HepG2 (cell line): ENCODE measurements at regions not wholly inside any gene's neighbourhood (a gene's known extent, or its start where the extent isn't known, plus 50 kb on each side); places are given as distances from the start of the nearest gene placed in this dataset.

Experiments
- ATAC-seq: fragments of 200-7000 bp; cut with Tn5 transposase; 3 replicates; pipeline ENCODE4 v1.9.1; 2020; ENCODE audit warnings: mild to moderate bottlenecking, moderate library complexity
- BruUV-seq: library from RNA; stranded (reverse); fragments of 400-500 nt; replicated peaks from 2 replicates; lab custom pipeline; 2021; lab: Mats Ljungman, UMichigan
- CTCF ChIA-PET: fragments of 300-600 bp; formaldehyde crosslinking; extraction: SDS; loops from one replicate; lab custom pipeline; 2021; ENCODE audit warnings: low total read pairs, inconsistent platforms, low intra/inter-chr PET ratio; lab: Yijun Ruan, JAX
- POLR2A ChIA-PET: fragments of 350-600 bp; sonication (Branson Sonifier 250); formaldehyde crosslinking; loops from one replicate; lab custom pipeline; 2020; ENCODE audit warnings: antibody characterized with exemption, inconsistent platforms; lab: Yijun Ruan, JAX
- DNase-seq: peaks from one replicate; pipeline ENCODE4 v3.0.0-alpha.2; 2015; ENCODE audit warnings: low spot score
- FAIRE-seq: peaks from 3 replicates; lab custom pipeline; 2011; peaks lifted over from hg19 to GRCh38; lab: Jason Lieb, UNC
- H2AFZ ChIP-seq: one replicate; pipeline ENCODE4 v1.6.1; 2011; ENCODE audit warnings: low read length, inconsistent platforms
- H3K27ac ChIP-seq: fragments of 300-600 bp; 3 replicates; pipeline ENCODE4 v1.8.0; 2011; ENCODE audit warnings: mixed run types, mild to moderate bottlenecking, mixed read lengths, low read length, inconsistent platforms; ENCODE audit not compliant: insufficient read depth; ENCODE audit errors: extremely low read length
- H3K27me3 ChIP-seq, 2 experiments: fragments of 200-600 bp in 1 of 2; 2 replicates in 1 of 2; 3 replicates in 1 of 2; pipeline versions ENCODE4 v1.6.0 to v1.8.0; 2011; ENCODE audit warnings: low read length in 2 of 2, mild to moderate bottlenecking in 2 of 2, moderate library complexity in 2 of 2, inconsistent platforms in 1 of 2; ENCODE audit not compliant: insufficient read depth in 2 of 2, control insufficient read depth in 1 of 2
- H3K36me3 ChIP-seq, 2 experiments: fragments of 200-600 bp in 1 of 2; replicated peaks in 1 of 2; 2 replicates in 1 of 2; 3 replicates in 1 of 2; pipeline versions ENCODE4 v1.5.1 to v1.8.0; 2011; ENCODE audit warnings: low read length in 2 of 2, inconsistent platforms in 1 of 2; ENCODE audit not compliant: insufficient read depth in 2 of 2, control insufficient read depth in 1 of 2
- H3K4me1 ChIP-seq: 2 replicates; pipeline ENCODE4 v1.5.1; 2012; ENCODE audit warnings: low read length, inconsistent platforms; ENCODE audit not compliant: insufficient read depth
- H3K4me2 ChIP-seq: 2 replicates; pipeline ENCODE4 v1.6.0; 2011; ENCODE audit warnings: low read depth, low read length, inconsistent platforms
- H3K4me3 ChIP-seq, 3 experiments: fragments of 200-600 bp in 1 of 3; sonication (generic), shearing (Covaris generic) in 1 of 3; replicated peaks in 1 of 3; 2 replicates each; pipeline ENCODE4 v1.5.1; 2011 to 2016; ENCODE audit warnings: low read length in 3 of 3, inconsistent platforms in 2 of 3, low read depth in 2 of 3, mild to moderate bottlenecking in 2 of 3, control low read depth in 1 of 3, mixed read lengths in 1 of 3; ENCODE audit not compliant: insufficient read depth in 1 of 3
- H3K79me2 ChIP-seq: one replicate; pipeline ENCODE4 v1.6.1; 2011; ENCODE audit warnings: low read length, inconsistent platforms; ENCODE audit not compliant: insufficient read depth
- H3K9ac ChIP-seq: 2 replicates; pipeline ENCODE4 v1.6.0; 2011; ENCODE audit warnings: mild to moderate bottlenecking, low read depth, low read length, inconsistent platforms; ENCODE audit not compliant: insufficient read depth
- H3K9me3 ChIP-seq: 2 replicates; pipeline ENCODE4 v1.5.1; 2012; ENCODE audit warnings: mild to moderate bottlenecking, low read length
- H4K20me1 ChIP-seq: 2 replicates; pipeline ENCODE4 v1.6.0; 2011; ENCODE audit warnings: inconsistent platforms, mild to moderate bottlenecking, low read length, moderate library complexity; ENCODE audit not compliant: insufficient read depth
- FOSL2 ChIP-seq: sonication (generic); formaldehyde crosslinking; IDR thresholded peaks from 2 replicates; pipeline ENCODE4 v1.4.0; 2020; ENCODE audit warnings: missing genetic modification reagents
- FOXP1 ChIP-seq, 2 experiments: fragments of 450-650 bp in 1 of 2; IDR thresholded peaks; 2 replicates each; pipeline ENCODE4 v1.6.1; 2017 to 2018; ENCODE audit warnings: antibody characterized with exemption in 1 of 2
- GLMP ChIP-seq: sonication (generic); formaldehyde crosslinking; IDR thresholded peaks from 2 replicates; pipeline ENCODE4 v1.9.0; 2021; ENCODE audit warnings: missing genetic modification reagents, mild to moderate bottlenecking, borderline replicate concordance
- IKZF1 ChIP-seq: fragments of 450-650 bp; IDR thresholded peaks from 2 replicates; pipeline ENCODE4 v1.7.1; 2016
- ISX ChIP-seq: sonication (generic); formaldehyde crosslinking; conservative IDR thresholded peaks from 2 replicates; pipeline ENCODE4 v1.5.0; 2020; ENCODE audit warnings: missing genetic modification reagents
- JARID2 ChIP-seq: sonication (generic); formaldehyde crosslinking; IDR thresholded peaks from 2 replicates; pipeline ENCODE4 v1.8.1; 2023; ENCODE audit warnings: missing genetic modification reagents, inconsistent platforms; ENCODE audit not compliant: insufficient replicate concordance
- RORA ChIP-seq: sonication (generic); formaldehyde crosslinking; IDR thresholded peaks from 2 replicates; pipeline ENCODE4 v1.5.0; 2020; ENCODE audit warnings: mild to moderate bottlenecking, missing genetic modification reagents, moderate library complexity
- SNAPC2 ChIP-seq: sonication (generic); formaldehyde crosslinking; IDR thresholded peaks from 2 replicates; pipeline ENCODE4 v1.8.1; 2022; ENCODE audit warnings: mild to moderate bottlenecking, missing genetic modification reagents
- ZBTB8A ChIP-seq: sonication (generic); formaldehyde crosslinking; IDR thresholded peaks from 2 replicates; pipeline ENCODE4 v1.4.0; 2020; ENCODE audit warnings: mild to moderate bottlenecking, low read depth, missing genetic modification reagents, borderline replicate concordance
- ZNF234 ChIP-seq: sonication (generic); formaldehyde crosslinking; conservative IDR thresholded peaks from 2 replicates; pipeline ENCODE4 v1.5.1; 2020; ENCODE audit warnings: mild to moderate bottlenecking, missing genetic modification reagents
- ZNF607 ChIP-seq: sonication (generic); formaldehyde crosslinking; IDR thresholded peaks from 2 replicates; pipeline ENCODE4 v1.5.1; 2020; ENCODE audit warnings: missing genetic modification reagents, mild to moderate bottlenecking, borderline replicate concordance
- ZSCAN25 ChIP-seq: sonication (generic); formaldehyde crosslinking; IDR thresholded peaks from 2 replicates; pipeline ENCODE4 v1.8.0; 2022; ENCODE audit warnings: mild to moderate bottlenecking, missing genetic modification reagents
- WGBS: methylation state at CpG from one replicate; pipeline ENCODE4 v1.1.6; 2017; ENCODE audit warnings: low lambda C conversion rate; 5-methylcytosine and 5-hydroxymethylcytosine counted together
- in situ Hi-C: cut with HindIII; loops from 2 replicates; pipeline ENCODE4 v1.10.0; 2017; ENCODE audit warnings: low pct_unique_long_range_greater_than_20kb; ENCODE audit not compliant: extremely low pct_ligation_motif_present
- intact Hi-C: fragments of 100-400 bp; cut with micrococcal nuclease; formaldehyde crosslinking; loops from one replicate; pipeline ENCODE4 v1.10.0; 2022; ENCODE audit not compliant: unreplicated experiment
- TF ChIP-seq, protein P1 (sequence below): IDR thresholded peaks from 2 replicates; pipeline ENCODE4 v1.6.1; 2016; ENCODE audit warnings: low read depth, missing genetic modification reagents, missing compliant biosample characterization
- TF ChIP-seq, protein P2 (sequence below): sonication (generic); formaldehyde crosslinking; IDR thresholded peaks from 2 replicates; pipeline ENCODE4 v1.8.1; 2022; ENCODE audit warnings: low read depth, mild to moderate bottlenecking, missing genetic modification reagents

DNA sequence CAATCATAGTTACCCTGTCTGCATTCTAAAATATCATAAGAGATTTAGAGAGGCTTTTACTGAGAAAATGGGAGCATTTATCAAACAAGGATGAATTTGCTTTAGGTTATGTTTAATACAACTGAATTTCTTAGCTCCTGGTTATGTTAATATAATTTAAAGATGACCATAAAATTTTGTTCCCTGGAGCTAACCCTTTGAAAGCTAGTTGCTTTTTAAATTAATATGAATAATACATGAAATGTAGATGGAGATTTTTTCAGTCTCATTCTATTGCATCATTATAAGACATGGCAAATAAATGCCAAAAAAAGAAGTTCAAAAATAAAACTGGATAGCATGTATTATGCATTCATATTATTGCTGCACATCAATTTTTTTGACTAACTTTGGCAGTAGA is 344.1 kb upstream of the NXPH2 start (continued):
- TF ChIP-seq, protein P1, sequence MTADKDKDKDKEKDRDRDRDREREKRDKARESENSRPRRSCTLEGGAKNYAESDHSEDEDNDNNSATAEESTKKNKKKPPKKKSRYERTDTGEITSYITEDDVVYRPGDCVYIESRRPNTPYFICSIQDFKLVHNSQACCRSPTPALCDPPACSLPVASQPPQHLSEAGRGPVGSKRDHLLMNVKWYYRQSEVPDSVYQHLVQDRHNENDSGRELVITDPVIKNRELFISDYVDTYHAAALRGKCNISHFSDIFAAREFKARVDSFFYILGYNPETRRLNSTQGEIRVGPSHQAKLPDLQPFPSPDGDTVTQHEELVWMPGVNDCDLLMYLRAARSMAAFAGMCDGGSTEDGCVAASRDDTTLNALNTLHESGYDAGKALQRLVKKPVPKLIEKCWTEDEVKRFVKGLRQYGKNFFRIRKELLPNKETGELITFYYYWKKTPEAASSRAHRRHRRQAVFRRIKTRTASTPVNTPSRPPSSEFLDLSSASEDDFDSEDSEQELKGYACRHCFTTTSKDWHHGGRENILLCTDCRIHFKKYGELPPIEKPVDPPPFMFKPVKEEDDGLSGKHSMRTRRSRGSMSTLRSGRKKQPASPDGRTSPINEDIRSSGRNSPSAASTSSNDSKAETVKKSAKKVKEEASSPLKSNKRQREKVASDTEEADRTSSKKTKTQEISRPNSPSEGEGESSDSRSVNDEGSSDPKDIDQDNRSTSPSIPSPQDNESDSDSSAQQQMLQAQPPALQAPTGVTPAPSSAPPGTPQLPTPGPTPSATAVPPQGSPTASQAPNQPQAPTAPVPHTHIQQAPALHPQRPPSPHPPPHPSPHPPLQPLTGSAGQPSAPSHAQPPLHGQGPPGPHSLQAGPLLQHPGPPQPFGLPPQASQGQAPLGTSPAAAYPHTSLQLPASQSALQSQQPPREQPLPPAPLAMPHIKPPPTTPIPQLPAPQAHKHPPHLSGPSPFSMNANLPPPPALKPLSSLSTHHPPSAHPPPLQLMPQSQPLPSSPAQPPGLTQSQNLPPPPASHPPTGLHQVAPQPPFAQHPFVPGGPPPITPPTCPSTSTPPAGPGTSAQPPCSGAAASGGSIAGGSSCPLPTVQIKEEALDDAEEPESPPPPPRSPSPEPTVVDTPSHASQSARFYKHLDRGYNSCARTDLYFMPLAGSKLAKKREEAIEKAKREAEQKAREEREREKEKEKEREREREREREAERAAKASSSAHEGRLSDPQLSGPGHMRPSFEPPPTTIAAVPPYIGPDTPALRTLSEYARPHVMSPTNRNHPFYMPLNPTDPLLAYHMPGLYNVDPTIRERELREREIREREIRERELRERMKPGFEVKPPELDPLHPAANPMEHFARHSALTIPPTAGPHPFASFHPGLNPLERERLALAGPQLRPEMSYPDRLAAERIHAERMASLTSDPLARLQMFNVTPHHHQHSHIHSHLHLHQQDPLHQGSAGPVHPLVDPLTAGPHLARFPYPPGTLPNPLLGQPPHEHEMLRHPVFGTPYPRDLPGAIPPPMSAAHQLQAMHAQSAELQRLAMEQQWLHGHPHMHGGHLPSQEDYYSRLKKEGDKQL: no peak
- no peak for TF ChIP-seq ISX
- no peak for TF ChIP-seq ZNF607

GRCh38 chr2:139123795-139124194 is 343.6 kb upstream of the NXPH2 start:
- H3K9me3 ChIP-seq: peaks cover 16% of the 10 kb centered on the region
- no peak overlapping the region for H3K4me2 ChIP-seq
- no peak overlapping the region for H3K4me3 ChIP-seq
- H3K79me2 ChIP-seq: no peaks in the 10 kb centered on the region
- POLR2A ChIA-PET: no interaction called here
- TF ChIP-seq IKZF1: no peak
- TF ChIP-seq FOSL2: no peak
- TF ChIP-seq JARID2 (CRISPR knock-in tag): no peak
- no peak for TF ChIP-seq FOXP1 (IDR thresholded peaks at IDR 0.05)
- no peak for TF ChIP-seq FOXP1 (CRISPR knock-in tag; IDR thresholded peaks at IDR 0.05)
- TF ChIP-seq GLMP (CRISPR knock-in tag): no peak
- TF ChIP-seq, protein P2, sequence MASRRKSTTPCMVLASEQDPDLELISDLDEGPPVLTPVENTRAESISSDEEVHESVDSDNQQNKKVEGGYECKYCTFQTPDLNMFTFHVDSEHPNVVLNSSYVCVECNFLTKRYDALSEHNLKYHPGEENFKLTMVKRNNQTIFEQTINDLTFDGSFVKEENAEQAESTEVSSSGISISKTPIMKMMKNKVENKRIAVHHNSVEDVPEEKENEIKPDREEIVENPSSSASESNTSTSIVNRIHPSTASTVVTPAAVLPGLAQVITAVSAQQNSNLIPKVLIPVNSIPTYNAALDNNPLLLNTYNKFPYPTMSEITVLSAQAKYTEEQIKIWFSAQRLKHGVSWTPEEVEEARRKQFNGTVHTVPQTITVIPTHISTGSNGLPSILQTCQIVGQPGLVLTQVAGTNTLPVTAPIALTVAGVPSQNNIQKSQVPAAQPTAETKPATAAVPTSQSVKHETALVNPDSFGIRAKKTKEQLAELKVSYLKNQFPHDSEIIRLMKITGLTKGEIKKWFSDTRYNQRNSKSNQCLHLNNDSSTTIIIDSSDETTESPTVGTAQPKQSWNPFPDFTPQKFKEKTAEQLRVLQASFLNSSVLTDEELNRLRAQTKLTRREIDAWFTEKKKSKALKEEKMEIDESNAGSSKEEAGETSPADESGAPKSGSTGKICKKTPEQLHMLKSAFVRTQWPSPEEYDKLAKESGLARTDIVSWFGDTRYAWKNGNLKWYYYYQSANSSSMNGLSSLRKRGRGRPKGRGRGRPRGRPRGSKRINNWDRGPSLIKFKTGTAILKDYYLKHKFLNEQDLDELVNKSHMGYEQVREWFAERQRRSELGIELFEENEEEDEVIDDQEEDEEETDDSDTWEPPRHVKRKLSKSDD: no peak
- no peak for TF ChIP-seq SNAPC2
- no peak for TF ChIP-seq ZBTB8A
- no peak for TF ChIP-seq ZSCAN25 (CRISPR knock-in tag)
- no peak for TF ChIP-seq RORA (CRISPR knock-in tag)
- TF ChIP-seq ZNF234 (CRISPR knock-in tag): no peak
- DNase-seq (no peak), ATAC-seq (no peak), FAIRE-seq (no peak)
- intact Hi-C loops: no loop called here
- no peaks in the 10 kb centered on the region for H3K4me1 ChIP-seq
- no peak overlapping the region for H2AFZ ChIP-seq
- H3K36me3 ChIP-seq: no peaks in the 10 kb centered on the region
- CTCF ChIA-PET: no interaction called here
- no peaks in the 10 kb centered on the region for H4K20me1 ChIP-seq
- 0% methylated on average over 1 of the region's 1 CpG for WGBS
- no peak overlapping the region for H3K27ac ChIP-seq
- in situ Hi-C loops: no loop called here
- H3K9ac ChIP-seq: no peak overlapping the region
- no peaks in the 10 kb centered on the region for H3K27me3 ChIP-seq
- no TSS peak for BruUV-seq
